B cell (primary cell): ENCODE measurements at regions not wholly inside any gene's neighbourhood (a gene's known extent, or its start where the extent isn't known, plus 50 kb on each side); places are given as distances from the start of the nearest gene placed in this dataset.

ENCODE experiments used
- ATAC-seq: fragments of 200-7000 bp; cut with Tn5 transposase; one replicate; pipeline ENCODE4 v1.10.0; 2021; ENCODE audit warnings: low read depth, mild to moderate bottlenecking, moderate number of reproducible peaks, moderate library complexity
- CTCF ChIA-PET: fragments of 350-600 bp; sonication (Branson Sonifier 250); formaldehyde crosslinking; loops from one replicate; lab custom pipeline; 2021; ENCODE audit warnings: antibody characterized with exemption, inconsistent platforms; lab: Charles Lee
- POLR2A ChIA-PET: fragments of 350-600 bp; sonication (Branson Sonifier 250); formaldehyde crosslinking; loops from one replicate; lab custom pipeline; 2021; ENCODE audit warnings: antibody characterized with exemption; lab: Charles Lee
- DNase-seq: peaks from one replicate; pipeline ENCODE4 v3.0.0; 2013
- H2AFZ ChIP-seq: 2 replicates; pipeline ENCODE4 v1.6.1; 2012; ENCODE audit warnings: mild to moderate bottlenecking, low read depth, low read length; ENCODE audit not compliant: insufficient read depth, poor library complexity, severe bottlenecking
- H3K27ac ChIP-seq, 2 donors: 1 replicate in 1 of 2; 2 replicates in 1 of 2; pipeline ENCODE4 v1.5.1; 2012 to 2013; ENCODE audit warnings: low read length in 2 of 2, mild to moderate bottlenecking in 2 of 2, moderate library complexity in 1 of 2
- H3K27me3 ChIP-seq, 4 experiments: fragments of 200-600 bp in 1 of 4; sonication (generic) in 1 of 4; replicated peaks in 1 of 4; 1 replicate in 2 of 4; 2 replicates in 2 of 4; pipeline versions ENCODE4 v1.6.1 to v1.7.0; 2013 to 2016; ENCODE audit warnings: low read length in 3 of 4, mild to moderate bottlenecking in 2 of 4, mixed read lengths in 1 of 4, moderate library complexity in 1 of 4; ENCODE audit not compliant: insufficient read depth in 4 of 4, control insufficient read depth in 3 of 4; ENCODE audit errors: control extremely low read depth in 1 of 4
- H3K36me3 ChIP-seq, 2 experiments: replicated peaks in 1 of 2; 1 replicate in 1 of 2; 2 replicates in 1 of 2; pipeline versions ENCODE4 v1.6.1 to v1.7.1; 2013; ENCODE audit warnings: low read length in 1 of 2; ENCODE audit not compliant: insufficient read depth in 2 of 2, control insufficient read depth in 1 of 2; ENCODE audit errors: control extremely low read depth in 1 of 2, extremely low read depth in 1 of 2
- H3K4me1 ChIP-seq, 2 donors: fragments of 200-600 bp in 1 of 2; sonication (generic) in 1 of 2; 1 replicate in 1 of 2; 2 replicates in 1 of 2; pipeline versions ENCODE4 v1.5.1 to v1.6.1; 2013 to 2017; ENCODE audit warnings: low read length in 2 of 2; ENCODE audit not compliant: control insufficient read depth in 2 of 2, insufficient read depth in 2 of 2
- H3K4me2 ChIP-seq: replicated peaks from 2 replicates; pipeline ENCODE3; 2012; ENCODE audit warnings: mild to moderate bottlenecking, low read depth, low read length; ENCODE audit not compliant: poor library complexity, severe bottlenecking
- H3K4me3 ChIP-seq, 5 experiments: fragments of 200-600 bp in 1 of 5; sonication (generic) in 1 of 5; 1 replicate in 3 of 5; 2 replicates in 2 of 5; pipeline versions ENCODE4 v1.5.1 to v1.7.0; 2011 to 2016; ENCODE audit warnings: low read length in 4 of 5, mild to moderate bottlenecking in 4 of 5, low read depth in 2 of 5, control low read depth in 1 of 5, moderate library complexity in 1 of 5; ENCODE audit not compliant: insufficient read depth in 1 of 5; ENCODE audit errors: control extremely low read depth in 1 of 5, extremely low read depth in 1 of 5
- H3K79me2 ChIP-seq: fragments of 200-600 bp; sonication (generic); one replicate; pipeline ENCODE4 v1.6.0; 2016; ENCODE audit warnings: low read length; ENCODE audit not compliant: control insufficient read depth, insufficient read depth
- H3K9ac ChIP-seq: fragments of 200-600 bp; sonication (generic); 2 replicates; pipeline ENCODE4 v1.6.1; 2017; ENCODE audit warnings: mild to moderate bottlenecking, low read length, moderate library complexity
- H3K9me3 ChIP-seq, 3 donors: one replicate each; pipeline versions ENCODE4 v1.6.1 to v1.7.1; 2013; ENCODE audit warnings: low read length in 2 of 3; ENCODE audit not compliant: control insufficient read depth in 2 of 3, insufficient read depth in 1 of 3; ENCODE audit errors: control extremely low read depth in 1 of 3
- H4K20me1 ChIP-seq: 2 replicates; pipeline ENCODE4 v1.6.0; 2012; ENCODE audit warnings: mild to moderate bottlenecking, low read length; ENCODE audit not compliant: insufficient read depth, control insufficient read depth, poor library complexity, severe bottlenecking
- H3K27ac Mint-ChIP-seq: one replicate; pipeline ENCODE4 v1.8.0; 2021; ENCODE audit warnings: mixed read lengths
- H3K27me3 Mint-ChIP-seq: one replicate; pipeline ENCODE4 v1.8.0; 2021; ENCODE audit warnings: mixed read lengths
- H3K4me1 Mint-ChIP-seq: one replicate; pipeline ENCODE4 v1.8.0; 2021; ENCODE audit warnings: mixed read lengths
- H3K4me3 Mint-ChIP-seq: one replicate; pipeline ENCODE4 v1.8.0; 2021; ENCODE audit warnings: mixed read lengths
- H3K9me3 Mint-ChIP-seq: one replicate; pipeline ENCODE4 v1.8.0; 2022; ENCODE audit warnings: mixed read lengths; ENCODE audit not compliant: insufficient read depth
- EZH2 ChIP-seq: IDR thresholded peaks from 2 replicates; pipeline ENCODE4 v1.6.1; 2012; ENCODE audit warnings: borderline replicate concordance, low read depth, mild to moderate bottlenecking, moderate library complexity, low read length; ENCODE audit not compliant: insufficient read depth, poor library complexity, severe bottlenecking
- WGBS: methylation state at CpG from one replicate; pipeline ENCODE4 v1.1.5; 2013; ENCODE audit warnings: missing lambda C conversion rate; ENCODE audit not compliant: insufficient coverage; 5-methylcytosine and 5-hydroxymethylcytosine counted together
- intact Hi-C: fragments of 100-400 bp; cut with micrococcal nuclease; formaldehyde crosslinking; loops from one replicate; pipeline ENCODE4 v1.10.0; 2022
- TF ChIP-seq, protein P1 (sequence below): fragments of 200-600 bp; IDR thresholded peaks from one replicate; pipeline ENCODE4 v1.8.0; 2022; ENCODE audit warnings: antibody characterized with exemption, mild to moderate bottlenecking

DNA sequence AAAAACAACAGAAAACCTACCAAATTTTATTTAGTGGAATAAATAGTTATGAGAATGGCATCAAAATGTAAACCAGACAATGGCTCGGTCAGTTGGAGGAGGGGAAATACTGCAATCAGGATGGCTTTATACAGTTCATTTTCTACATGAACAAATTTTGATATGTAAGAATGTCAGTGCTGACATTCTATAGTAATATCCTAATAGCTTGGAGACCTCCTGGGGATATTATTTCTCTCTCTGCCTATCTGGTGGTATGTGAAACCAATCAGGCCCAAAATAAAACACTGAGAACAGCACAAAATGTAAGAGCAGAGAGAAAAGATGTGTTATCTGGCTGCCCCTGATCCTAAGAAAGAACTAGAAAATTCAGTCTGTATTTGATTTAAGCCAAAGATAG lies 327.7 kb downstream of the UBE3D start:
- Histone ChIP-seq H3K4me2 (no peak overlapping the region), H2AFZ (no peak overlapping the region), H3K4me1 (no peaks in the 10 kb centered on the region), H4K20me1 (no peaks in the 10 kb centered on the region), H3K79me2 (no peaks in the 10 kb centered on the region), H3K9me3 (no peaks in the 10 kb centered on the region), H3K27me3 (no peaks in the 10 kb centered on the region), H3K9ac (no peak overlapping the region), H3K4me3 (no peak overlapping the region), H3K27ac (no peak overlapping the region), H3K36me3 (no peaks in the 10 kb centered on the region)
- ATAC-seq = no peak
- no peak for DNase-seq
- WGBS = no CpG with 5 or more reads among the region's 1 CpG
- intact Hi-C loops = no loop called here
- H3K4me3 Mint-ChIP-seq = no peak overlapping the region
- POLR2A ChIA-PET = no interaction called here
- CTCF ChIA-PET = no interaction called here
- peaks cover 8% of the 10 kb centered on the region for H3K27me3 Mint-ChIP-seq
- H3K27ac Mint-ChIP-seq = no peak overlapping the region
- no peaks in the 10 kb centered on the region for H3K4me1 Mint-ChIP-seq
- H3K9me3 Mint-ChIP-seq = no peaks in the 10 kb centered on the region
- TF ChIP-seq, protein P1, sequence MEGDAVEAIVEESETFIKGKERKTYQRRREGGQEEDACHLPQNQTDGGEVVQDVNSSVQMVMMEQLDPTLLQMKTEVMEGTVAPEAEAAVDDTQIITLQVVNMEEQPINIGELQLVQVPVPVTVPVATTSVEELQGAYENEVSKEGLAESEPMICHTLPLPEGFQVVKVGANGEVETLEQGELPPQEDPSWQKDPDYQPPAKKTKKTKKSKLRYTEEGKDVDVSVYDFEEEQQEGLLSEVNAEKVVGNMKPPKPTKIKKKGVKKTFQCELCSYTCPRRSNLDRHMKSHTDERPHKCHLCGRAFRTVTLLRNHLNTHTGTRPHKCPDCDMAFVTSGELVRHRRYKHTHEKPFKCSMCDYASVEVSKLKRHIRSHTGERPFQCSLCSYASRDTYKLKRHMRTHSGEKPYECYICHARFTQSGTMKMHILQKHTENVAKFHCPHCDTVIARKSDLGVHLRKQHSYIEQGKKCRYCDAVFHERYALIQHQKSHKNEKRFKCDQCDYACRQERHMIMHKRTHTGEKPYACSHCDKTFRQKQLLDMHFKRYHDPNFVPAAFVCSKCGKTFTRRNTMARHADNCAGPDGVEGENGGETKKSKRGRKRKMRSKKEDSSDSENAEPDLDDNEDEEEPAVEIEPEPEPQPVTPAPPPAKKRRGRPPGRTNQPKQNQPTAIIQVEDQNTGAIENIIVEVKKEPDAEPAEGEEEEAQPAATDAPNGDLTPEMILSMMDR = no peak
- TF ChIP-seq EZH2 = no peak

DNA sequence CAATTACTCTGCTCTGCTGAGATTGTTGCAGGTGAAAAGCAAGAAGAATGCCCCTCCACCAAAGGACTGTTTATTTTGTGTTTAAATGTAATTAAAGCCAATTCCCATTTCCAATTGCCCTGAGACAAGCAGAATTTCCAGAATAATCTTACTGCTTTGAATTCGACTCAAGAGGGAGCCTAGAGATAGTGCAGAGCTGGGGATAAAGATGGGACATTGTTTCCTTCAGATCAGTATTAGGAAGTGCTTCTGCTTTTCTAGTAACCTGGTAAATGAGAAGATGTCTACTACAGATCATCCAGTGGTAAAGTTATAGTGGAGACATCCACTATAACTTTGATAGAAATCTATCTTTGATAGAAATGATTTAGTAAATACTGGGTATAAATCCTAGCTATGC lies 326.9 kb downstream of the UBE3D start:
- Histone ChIP-seq H3K4me1 (no peaks in the 10 kb centered on the region), H3K36me3 (no peaks in the 10 kb centered on the region), H3K27me3 (no peaks in the 10 kb centered on the region), H3K27ac (no peak overlapping the region), H3K9ac (no peak overlapping the region), H2AFZ (no peak overlapping the region), H3K79me2 (no peaks in the 10 kb centered on the region), H4K20me1 (no peaks in the 10 kb centered on the region), H3K4me3 (no peak overlapping the region), H3K9me3 (no peaks in the 10 kb centered on the region), H3K4me2 (no peak overlapping the region)
- POLR2A ChIA-PET = no interaction called here
- H3K27me3 Mint-ChIP-seq = peaks cover 9% of the 10 kb centered on the region
- CTCF ChIA-PET = no interaction called here
- no CpG with 5 or more reads among the region's 1 CpG for WGBS
- DNase-seq (no peak), ATAC-seq (no peak)
- no peaks in the 10 kb centered on the region for H3K9me3 Mint-ChIP-seq
- no peak overlapping the region for H3K27ac Mint-ChIP-seq
- TF ChIP-seq, protein P1 = no peak
- no peak for TF ChIP-seq EZH2
- no peak overlapping the region for H3K4me3 Mint-ChIP-seq
- intact Hi-C loops = no loop called here
- no peaks in the 10 kb centered on the region for H3K4me1 Mint-ChIP-seq
